HG03442 (cell line): ENCODE measurements at regions not wholly inside any gene's neighbourhood (a gene's known extent, or its start where the extent isn't known, plus 50 kb on each side); places are given as distances from the start of the nearest gene placed in this dataset.
"Not testable (repeated sequence)": the region's sequence is repeated elsewhere in the genome, so short reads cannot be mapped to it uniquely, and the experiment has no call there.

Source experiments
- ATAC-seq: cut with Tn5 transposase; IDR thresholded peaks from one replicate; pipeline ENCODE4 v1.9.1; 2021; ENCODE audit warnings: mild to moderate bottlenecking, moderate library complexity; ENCODE audit not compliant: unreplicated experiment

- no peak for ATAC-seq
These were observed 75.0 kb downstream of the TMEM237 start for GRCh38 chr2:201568217-201568820.

- ATAC-seq, result no peak
These were observed 84.1 kb downstream of the TMEM237 start for GRCh38 chr2:201559067-201559710.

GRCh38 chr2:201558665-201559064 lies 84.6 kb downstream of the TMEM237 start:
- ATAC-seq, result no peak

- ATAC-seq, result no peak
These were observed 85.1 kb downstream of the TMEM237 start for GRCh38 chr2:201558232-201558631.

- ATAC-seq, result no peak
These were observed 91.4 kb downstream of the TMEM237 start for GRCh38 chr2:201551901-201552300.

- ATAC-seq, result no peak
These were observed 95.0 kb downstream of the STRADB start for GRCh38 chr2:201546576-201546975.

- no peak for ATAC-seq
These were observed 90.8 kb downstream of the STRADB start for GRCh38 chr2:201542291-201542690.

- ATAC-seq, result not testable (repeated sequence)
These were observed 87.7 kb downstream of the STRADB start for GRCh38 chr2:201539271-201539670.

GRCh38 chr2:201538025-201538424 lies 86.5 kb downstream of the STRADB start:
- no peak for ATAC-seq

- ATAC-seq, result no peak
These were observed 85.2 kb downstream of the STRADB start for GRCh38 chr2:201536754-201537153.

- ATAC-seq, result no peak
These were observed 84.5 kb downstream of the STRADB start for GRCh38 chr2:201536046-201536445.

GRCh38 chr2:201532686-201533304 lies 81.3 kb downstream of the STRADB start:
- peak; percentile 99 for ATAC-seq
